Stimulated activated CD4-positive, alpha-beta T cell treated with anti-CD3 and anti-CD28 coated beads, Interleukin-1b, Interleukin-23, amount 100 ng/mL, for 24 hours (primary cell): ENCODE measurements at regions not wholly inside any gene's neighbourhood (a gene's known extent, or its start where the extent isn't known, plus 50 kb on each side); places are given as distances from the start of the nearest gene placed in this dataset.
"Not testable (repeated sequence)": the region's sequence is repeated elsewhere in the genome, so short reads cannot be mapped to it uniquely, and the experiment has no call there.

ENCODE experiments used
- DNase-seq, 4 experiments: peaks; one replicate each; pipeline ENCODE4 v3.0.0-alpha.2; 2020; ENCODE audit warnings: low read depth in 4 of 4, low spot score in 1 of 4

DNA sequence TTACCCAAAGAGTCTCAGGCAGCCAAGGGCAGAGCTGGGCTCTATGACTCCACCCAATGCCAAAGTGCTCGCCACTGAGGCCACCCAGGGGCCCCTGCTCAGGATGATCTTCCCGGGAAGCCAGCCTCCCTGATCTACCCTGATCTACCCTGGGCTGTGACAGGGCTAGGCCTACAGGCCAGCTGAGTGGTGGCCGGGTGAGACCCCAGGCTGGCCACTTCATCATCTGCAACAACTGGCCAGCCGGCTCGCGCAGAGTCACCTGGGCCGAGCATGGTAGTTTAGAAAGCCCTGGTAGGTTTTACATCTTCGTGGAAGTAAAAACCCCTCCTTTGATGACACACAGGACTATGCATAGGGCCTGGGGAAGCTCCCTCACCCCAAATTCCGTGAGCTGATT is 276.3 kb downstream of the NDUFA10 start:
- no peak for DNase-seq

DNA sequence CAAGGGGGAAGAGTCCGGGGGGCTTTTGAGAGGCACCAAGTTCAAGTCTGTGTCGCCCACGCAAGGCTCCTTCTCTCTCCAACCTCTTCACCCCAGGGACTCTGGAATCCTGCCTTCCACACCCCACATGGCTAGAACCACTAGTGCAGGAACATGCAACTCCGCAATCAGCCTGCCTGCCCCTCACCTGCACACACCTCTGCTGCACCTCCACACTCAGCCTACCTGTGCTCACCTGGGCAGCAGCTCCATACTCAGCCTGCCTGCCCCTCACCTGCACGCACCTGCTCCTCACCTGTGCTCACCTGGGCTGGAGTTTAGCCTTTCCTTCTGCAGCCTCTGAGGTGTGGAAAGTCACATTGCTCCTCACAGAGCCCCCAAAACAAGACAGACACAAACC is 277.4 kb downstream of the NDUFA10 start:
- DNase-seq: no peak

DNA sequence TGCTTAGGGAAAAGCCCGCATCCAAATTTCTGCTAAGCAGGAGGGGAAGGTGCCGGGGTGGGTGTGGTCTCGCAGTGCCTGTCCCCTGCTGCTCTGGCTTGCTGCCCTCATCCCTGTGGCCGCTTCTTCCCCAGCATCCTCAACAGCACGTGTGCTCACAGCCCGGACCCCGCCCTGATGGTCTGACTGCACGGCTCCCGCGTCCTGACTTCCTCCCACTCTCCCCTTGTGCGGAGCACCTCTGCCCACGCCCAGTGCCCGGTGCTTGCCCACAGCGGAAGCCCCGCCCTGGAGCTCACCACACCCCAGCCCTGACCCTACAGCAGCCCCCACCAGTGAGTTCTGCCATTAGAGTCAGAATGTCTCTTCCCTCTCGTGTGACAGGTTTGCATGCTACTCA is 277.9 kb downstream of the NDUFA10 start:
- no peak for DNase-seq

DNA sequence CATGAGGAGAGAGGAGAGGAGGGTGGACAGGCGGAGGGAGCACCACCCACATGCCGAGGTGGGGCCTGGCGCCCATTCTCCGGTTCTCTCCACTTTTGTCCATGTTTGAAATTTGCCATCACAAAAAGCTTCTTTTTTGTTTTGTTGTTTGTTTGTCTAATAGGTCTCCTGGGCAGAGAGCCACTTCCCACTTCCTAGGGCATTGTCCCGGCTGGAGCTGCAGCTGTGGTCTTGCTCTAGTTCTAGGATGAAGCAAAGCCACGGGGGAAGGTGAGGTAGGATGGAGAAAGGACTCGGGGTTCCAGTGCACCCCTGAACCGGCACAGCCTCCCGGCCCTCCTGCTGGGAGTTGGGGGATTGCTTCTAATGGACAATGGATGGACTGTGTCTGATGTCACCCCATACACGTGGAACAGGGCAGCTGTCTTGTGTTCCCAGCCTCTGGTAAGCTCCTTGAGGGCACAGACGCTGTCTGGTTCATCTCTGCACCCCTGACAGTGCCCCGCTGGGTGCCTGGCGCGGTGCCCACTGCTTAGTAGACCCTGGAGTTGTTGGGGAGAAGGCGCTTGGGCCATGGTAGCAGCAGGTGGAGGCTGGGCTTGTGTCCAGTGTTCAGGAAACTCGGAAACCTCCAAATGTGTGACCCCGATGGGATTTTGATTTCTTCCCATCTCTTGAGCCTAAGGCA is 278.4 kb downstream of the NDUFA10 start:
- DNase-seq: no peak

DNA sequence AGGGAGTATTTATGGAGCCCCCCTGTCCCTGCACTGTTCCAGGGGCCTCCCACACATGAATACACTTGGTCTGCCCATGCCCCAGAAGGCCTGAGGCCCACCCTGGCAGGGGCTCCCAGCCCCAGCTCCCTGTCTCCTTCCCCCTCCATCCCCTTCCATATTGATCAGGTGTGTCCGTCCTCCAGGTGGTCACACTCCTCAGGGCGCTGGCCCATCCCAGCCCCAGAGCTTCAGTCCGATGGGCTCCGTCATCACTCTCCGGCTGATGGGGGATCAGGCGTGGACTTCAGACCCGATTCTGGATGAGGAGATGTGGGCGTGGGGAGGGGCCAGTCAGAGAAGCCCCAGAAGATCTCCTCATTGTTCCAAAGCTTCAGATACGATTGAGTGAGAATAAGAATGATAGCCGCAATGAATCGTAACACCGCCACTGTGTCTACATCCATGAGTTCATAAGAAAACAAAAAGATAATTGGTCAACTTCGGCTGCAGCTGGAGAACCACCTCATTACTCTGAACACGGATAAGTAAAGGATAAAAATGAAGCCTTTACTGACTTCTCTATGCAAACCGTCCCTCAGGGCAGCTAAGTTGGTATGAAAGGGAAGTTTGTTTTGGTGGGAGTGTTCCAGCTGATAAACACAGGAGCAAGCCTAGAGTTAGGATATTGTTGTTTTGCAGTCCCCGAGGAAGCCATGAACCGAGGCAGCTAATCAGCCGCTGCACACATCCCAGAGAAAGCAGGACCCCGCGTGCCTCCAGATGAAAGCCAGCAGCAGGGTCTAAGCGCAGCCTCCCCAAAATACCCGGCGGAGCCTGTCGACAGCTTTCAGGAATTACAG is 279.5 kb downstream of the NDUFA10 start:
- no peak for DNase-seq

DNA sequence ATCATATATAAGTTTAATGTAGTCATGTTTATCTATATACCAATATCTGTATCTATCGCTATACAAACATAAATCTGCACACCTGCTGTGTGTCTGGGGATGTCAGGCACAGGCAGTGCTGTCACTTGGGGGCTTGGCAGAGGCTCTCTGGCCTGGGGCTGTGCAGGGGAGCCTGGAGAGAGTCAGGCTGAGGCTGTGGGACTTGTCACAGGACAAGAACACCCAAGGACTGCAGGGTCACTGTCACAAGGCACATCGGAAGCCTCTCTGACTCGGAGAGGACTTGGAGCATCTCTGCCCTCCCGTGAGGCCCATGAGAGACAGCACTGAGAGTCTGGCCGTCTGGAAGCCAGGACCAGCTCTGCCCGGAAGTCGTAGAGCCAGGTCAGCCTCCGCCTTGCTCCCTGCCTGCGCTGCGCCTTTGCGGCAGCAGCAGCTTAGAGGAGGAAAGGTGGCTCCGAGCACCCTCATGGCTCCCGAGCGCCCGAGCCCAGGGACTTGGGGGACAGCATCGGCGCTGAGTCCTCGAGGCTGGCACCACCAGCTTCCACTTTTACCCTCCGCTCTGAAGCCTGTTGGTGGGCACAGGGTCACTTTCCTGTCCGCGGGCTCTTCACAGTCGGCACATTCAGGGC is 280.3 kb downstream of the NDUFA10 start:
- no peak for DNase-seq

DNA sequence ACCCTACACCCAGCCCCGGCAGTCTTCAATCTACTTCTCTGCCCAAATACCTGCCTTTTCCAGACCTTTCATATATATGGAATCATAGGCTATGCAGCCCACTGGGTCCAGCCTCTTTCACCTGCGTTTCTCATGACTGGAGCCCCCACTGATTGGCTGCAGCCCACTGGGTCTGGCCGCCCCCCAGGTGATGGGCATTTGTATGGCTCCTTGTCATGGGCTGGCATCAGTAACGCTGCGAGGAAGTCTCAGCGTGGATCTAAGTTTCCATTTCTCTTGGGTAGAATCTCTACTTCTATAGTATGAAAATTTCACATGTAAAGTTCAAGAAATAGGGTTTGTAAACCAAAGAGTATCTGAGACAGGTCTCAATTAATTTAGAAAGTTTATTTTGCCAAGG is 281.9 kb downstream of the NDUFA10 start:
- no peak for DNase-seq

DNA sequence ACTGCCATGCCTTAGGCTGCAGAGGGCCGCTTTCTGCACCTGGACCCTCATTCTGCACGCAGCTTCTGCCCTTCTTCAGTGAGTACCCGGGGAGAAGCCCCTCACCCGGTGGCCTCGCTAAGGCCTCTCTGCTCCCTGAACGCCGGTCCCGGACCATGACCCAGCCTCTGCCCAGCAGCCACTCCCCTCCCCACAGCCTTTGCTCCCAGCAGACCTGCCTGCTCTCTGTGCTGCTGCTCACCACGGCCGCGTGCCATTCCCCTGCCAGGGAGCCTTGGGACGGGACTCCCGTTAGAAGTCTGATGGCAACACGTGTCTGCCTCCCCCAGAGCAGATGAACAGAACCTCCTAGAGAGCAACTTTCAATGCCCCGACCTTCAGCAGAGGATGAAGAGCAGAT is 282.8 kb downstream of the NDUFA10 start:
- no peak for DNase-seq

DNA sequence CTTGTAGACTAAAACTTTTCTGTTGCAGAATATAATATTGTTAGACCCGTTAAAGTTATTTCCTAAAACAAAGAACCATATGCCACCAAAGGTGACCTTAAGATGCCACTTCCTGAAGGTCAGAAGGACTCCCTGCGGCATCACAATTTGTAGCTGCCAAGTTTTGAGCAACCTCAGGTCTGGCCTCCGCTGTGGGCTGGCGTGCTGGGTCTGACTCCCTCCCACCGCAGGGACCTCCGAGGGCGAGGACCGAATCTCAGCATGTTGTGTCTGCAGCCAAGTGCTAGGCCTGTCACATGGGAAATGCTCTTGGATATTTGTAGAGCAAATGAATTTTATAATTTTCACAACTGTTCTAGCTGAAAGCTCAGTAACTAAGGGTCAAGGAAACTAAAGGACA is 285.9 kb downstream of the NDUFA10 start:
- DNase-seq: no peak

DNA sequence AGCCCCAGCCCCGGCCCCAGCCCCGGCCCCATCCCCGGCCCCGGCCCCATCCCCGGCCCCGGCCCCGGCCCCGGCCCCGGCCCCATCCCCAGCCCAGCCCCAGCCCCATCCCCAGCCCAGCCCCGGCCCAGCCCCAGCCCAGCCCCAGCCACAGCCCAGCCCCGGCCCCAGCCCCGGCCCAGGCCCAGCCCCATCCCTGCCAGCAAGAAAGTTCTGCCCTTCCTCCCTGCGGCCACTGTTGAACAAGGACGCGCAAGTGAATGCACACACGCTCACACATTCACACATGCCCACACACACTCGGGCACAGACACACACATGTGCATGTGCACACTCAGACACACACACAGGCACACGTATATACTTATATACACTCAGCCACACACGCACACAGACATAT is 287.0 kb downstream of the NDUFA10 start:
- no peak for DNase-seq

DNA sequence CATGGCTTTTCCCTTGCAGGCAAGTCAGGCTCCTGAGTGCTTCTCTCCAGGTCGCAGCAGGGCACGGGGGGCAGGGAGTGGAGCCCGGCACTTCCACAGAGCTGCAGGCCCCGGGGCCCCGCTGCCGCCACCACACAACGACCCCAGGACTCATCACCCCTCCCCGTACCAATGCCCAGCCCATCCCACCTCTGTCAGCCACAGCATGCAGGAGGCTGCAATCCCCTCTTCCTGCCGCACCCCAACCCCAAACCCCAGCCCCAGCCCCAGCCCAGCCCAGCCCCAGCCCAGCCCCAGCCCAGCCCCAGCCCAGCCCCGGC is 288.0 kb downstream of the NDUFA10 start:
- no peak for DNase-seq

DNA sequence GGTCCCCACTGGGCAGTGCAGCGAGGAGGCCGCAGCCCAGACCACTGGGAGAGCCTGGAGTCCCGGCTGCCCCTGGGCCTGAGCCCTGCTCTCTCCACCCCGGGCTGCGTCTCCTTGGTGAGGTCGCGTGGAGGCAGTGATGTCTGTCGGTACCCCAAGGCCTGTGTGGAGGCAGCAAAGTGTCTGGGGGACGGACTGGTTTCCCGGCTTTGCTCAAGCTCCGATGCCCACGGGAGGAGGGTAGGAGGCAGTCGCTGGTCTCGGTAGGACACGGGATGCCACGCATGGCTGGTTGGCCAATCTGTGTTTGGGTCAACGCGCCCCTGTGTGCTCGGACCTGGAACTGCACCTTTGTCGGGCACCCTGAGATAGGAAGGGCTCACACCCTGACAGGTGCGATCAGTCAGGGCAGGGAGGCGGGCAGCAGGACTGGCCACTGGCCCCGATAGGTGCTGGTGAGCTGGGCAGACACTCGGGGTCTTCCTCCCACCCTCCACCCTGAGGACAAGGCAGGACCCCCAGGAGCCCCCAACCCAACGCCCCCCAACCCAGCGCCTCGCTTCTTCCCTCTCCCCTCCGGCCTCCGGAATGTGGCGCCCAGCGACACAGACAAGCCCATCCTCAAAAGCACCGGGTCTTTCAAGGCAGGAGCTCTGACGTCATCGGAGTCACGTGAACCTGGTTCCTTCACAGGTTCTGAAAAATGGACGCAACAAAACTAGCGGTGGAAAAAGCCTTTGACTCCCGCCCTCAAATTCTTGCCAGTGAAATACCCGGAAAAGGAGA is 288.6 kb downstream of the NDUFA10 start:
- no peak for DNase-seq

DNA sequence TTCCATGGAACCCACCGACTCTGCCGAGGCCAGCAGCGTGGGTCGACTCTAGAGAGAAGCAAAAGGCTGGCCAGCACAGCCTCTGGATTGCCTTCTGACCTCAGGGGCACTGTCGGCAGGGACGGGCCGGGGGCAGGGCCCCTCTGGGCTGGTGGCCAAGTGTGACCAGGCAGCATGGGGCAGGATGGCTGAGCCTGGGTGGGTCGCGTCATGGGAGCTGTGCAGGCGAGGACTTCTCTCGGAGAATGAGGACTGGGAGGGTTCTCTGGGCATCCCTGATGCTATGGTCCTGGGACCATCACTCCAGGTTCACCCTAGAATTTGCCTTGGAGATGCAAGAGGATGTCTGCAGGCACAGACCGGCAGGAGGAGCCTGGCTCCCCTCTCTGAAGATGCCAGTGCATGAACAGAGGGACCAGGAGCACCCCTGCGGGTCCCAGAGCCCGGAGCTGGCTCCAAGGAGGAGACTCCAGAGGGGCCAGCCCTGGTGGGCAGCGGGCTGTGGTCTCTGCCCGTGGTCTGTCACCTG is 289.2 kb downstream of the NDUFA10 start:
- no peak for DNase-seq

DNA sequence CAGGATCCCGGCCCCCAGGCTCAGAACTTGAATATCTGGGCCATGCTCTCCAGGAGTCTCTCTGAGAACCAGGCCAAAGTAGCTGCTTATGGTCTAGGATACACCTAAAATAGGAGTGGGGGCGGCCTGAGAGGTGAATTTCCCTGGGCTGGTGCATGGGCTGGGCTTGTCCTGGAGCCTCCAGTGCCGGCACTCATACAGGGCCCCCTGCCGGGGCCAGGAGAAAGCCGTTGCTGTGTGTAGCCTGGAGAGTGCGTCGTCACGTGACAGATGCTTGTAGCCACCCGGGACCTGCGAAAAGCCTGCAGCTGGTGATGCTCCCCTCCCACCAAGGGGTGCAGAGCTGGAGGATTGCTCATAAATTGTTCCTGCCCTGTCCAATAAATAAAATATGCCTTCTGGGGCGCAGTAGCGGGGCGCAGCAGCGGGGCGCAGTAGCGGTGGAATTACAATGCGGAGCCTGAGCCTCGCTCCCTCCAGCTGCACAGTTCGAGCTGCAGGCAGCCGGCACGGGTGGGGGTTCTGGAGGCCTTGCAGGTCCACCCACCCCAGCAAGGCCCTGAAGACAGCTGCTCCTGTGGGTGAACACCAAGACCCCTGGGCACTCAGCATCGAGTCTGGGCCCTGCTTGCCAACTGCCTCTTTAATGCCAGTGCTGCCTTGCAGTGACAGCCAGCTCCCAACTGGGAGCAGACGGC is 289.9 kb downstream of the NDUFA10 start:
- no peak for DNase-seq

DNA sequence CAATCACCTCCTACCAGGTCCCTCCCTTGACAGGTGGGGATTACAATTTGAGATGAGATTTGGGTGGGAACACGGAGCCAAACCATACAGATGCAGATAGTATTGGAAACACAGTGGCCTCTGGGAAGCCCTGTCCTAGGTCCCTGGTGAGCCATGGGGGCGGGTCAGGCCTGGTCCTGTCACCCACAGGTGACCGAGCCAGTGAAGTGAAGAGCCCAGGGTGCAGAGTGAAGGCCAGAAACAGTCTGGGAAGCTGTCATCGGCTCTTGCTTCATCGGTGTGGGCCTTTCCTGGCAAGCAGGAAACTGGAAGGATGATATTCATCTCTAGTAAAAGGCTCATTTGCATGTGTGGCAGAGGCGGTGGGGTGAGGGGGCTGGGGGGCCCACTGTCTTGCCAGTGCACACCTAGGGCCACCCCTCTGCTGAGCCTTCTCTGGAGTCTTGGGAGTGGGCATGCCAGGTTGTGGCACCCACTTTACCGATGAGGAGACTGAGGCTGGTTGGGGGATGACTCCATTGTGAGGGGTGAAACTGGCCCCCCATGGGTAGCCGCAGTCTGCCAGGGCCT is 290.6 kb downstream of the NDUFA10 start:
- no peak for DNase-seq

DNA sequence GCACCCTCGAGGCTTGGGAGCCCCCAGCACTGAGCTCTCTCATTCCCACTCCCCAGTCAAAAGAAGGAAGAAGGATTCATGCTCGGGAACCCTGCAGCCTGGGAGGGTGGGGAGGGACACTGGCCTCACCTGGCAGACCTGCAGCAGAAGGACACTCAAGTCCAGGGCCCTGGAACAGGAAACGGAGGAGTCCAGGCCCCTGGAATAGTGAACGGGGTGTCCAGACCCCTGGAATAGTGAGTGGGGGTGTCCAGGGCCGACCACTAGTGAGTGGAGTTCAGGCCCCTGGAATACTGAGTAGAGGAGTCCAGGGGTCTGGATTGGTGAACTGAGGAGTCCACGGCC is 292.5 kb downstream of the NDUFA10 start:
- no peak for DNase-seq

DNA sequence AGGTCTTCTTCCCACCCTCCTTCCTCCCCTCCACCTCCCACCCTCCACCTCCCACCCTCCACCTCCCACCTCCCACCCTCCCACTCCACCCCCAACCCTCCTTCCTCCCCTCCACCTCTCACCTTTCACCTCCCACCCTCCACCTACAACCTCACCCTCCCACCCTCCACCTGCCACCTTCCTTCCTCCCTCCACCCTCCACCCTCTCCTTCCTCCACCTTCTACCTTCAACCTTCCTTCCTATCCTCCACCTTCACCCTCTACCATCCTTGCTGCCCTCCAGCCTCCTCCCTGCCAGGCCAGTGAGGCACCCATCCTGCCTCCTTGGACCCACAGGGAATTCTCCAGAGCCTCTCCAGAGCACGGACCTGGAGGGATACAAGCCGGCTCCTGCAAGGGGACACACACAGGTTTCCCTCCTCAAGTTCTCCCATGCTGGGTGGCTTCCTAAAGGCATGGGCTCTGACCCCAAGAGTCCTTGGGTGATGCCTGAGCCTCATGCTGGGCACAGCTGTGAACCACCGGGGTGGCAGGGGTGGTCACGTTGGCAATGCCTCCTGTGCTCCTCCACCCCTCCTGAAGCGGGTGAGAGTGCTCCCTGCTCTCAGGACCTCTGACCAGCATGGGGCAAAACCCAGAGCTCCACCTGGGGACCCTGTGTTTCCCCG is 293.0 kb downstream of the NDUFA10 start:
- DNase-seq: no peak

DNA sequence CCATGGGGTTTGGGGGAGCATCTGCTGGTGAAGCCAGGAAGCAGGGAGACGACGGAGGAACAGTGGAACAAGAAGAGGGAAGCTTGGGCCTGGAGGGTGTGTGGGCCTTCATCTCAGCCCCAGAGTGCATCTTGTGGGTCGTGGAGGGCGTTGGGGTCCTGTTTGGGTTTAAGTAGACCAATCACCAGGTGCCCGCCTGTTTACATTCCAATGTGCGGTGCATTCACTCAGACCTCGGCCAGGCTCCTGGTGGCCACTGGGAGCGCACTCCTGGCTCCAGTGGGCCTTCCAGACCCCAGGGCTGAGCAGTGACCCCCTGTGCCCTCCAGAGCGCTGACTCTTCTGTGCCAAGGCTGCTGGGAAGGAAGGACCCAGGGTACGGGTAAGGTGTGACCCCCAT is 293.7 kb downstream of the NDUFA10 start:
- DNase-seq: no peak

DNA sequence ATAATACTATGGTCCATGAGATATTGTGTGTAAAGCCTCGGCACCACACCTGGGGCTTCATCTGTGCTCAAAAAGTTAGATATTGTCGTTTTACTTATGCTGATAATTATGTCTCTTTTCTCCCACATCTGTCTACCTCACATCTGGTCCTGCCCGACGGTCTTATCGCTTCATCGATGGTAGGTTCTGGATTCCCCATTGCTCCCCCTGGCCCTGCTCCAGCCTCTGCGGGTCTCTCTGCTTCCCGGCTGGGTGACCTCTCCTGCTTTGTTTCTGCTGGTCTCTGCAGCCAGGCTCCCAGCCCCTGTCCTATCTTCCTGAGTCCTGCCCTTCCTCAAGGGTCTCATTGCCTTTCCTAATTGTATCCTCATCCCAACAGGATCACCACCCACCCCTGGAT is 294.2 kb downstream of the NDUFA10 start:
- no peak for DNase-seq

DNA sequence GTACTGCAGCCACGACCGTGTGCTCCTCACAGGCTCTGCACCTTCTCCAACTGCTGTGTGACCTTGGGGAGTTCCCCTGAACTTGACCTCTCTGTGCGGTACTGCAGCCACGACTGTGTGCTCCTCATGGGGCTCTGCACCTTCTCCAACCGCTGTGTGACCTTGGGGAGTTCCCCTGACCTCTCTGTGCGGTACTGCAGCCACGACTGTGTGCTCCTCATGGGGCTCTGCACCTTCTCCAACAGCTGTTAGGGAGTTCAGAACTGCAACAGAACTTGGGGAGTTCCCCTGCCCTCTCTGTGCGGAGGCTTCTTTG is 294.6 kb downstream of the NDUFA10 start:
- not testable (repeated sequence) for DNase-seq
